IPS DF 6.9 (cell line): ENCODE measurements at regions not wholly inside any gene's neighbourhood (a gene's known extent, or its start where the extent isn't known, plus 50 kb on each side); places are given as distances from the start of the nearest gene placed in this dataset.
"Not testable (repeated sequence)": the region's sequence is repeated elsewhere in the genome, so short reads cannot be mapped to it uniquely, and the experiment has no call there.

ENCODE experiments used
- DNase-seq: peaks from one replicate; pipeline ENCODE4 v3.0.0-alpha.2; 2013; ENCODE audit warnings: low read depth, low spot score
- H3K27ac ChIP-seq: one replicate; pipeline ENCODE4 v1.5.1; 2013; ENCODE audit warnings: low read length, control low read depth
- H3K27me3 ChIP-seq: 2 replicates; pipeline ENCODE4 v1.6.1; 2013; ENCODE audit warnings: mild to moderate bottlenecking, low read length; ENCODE audit not compliant: control insufficient read depth, insufficient read depth
- H3K36me3 ChIP-seq: 2 replicates; pipeline ENCODE4 v1.6.1; 2013; ENCODE audit warnings: low read length; ENCODE audit not compliant: control insufficient read depth, insufficient read depth
- H3K4me1 ChIP-seq: 2 replicates; pipeline ENCODE4 v1.6.1; 2013; ENCODE audit warnings: low read length; ENCODE audit not compliant: control insufficient read depth, insufficient read depth
- H3K4me3 ChIP-seq: 2 replicates; pipeline ENCODE4 v1.5.1; 2013; ENCODE audit warnings: mild to moderate bottlenecking, low read length
- H3K9me3 ChIP-seq: 2 replicates; pipeline ENCODE4 v1.6.1; 2013; ENCODE audit warnings: low read length, inconsistent platforms; ENCODE audit not compliant: control insufficient read depth, insufficient read depth
- WGBS: extraction: QIAGEN DNeasy Blood & Tissue Kit; methylation state at CpG from one replicate; pipeline ENCODE4 v1.1.7; 2013; ENCODE audit warnings: mixed read lengths, missing lambda C conversion rate; ENCODE audit not compliant: insufficient read length, insufficient coverage; 5-methylcytosine and 5-hydroxymethylcytosine counted together

DNA sequence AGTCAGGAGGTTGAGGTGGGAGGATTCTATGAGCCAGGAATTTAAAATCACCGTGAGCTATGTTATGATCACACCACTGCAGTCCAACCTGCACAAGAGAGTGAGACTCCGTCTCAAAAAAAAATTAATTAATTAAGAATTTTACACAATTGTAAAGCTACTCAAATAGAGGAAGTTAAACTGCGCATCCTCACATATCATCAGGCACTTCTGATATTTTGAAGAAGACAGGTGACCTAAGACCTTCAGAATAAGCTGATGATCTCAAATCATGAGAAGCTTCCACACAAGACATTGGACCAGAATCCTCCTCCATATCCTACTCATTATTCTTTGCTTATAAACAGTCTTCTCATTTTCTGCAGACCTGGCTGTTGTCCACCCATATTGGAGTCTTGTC, 800.9 kb downstream of the TMEM121 start:
- Histone ChIP-seq H3K27ac (no peak overlapping the region), H3K4me3 (no peak overlapping the region), H3K27me3 (no peaks in the 10 kb centered on the region), H3K9me3 (peaks cover 11% of the 10 kb centered on the region), H3K36me3 (no peaks in the 10 kb centered on the region), H3K4me1 (no peaks in the 10 kb centered on the region)
- no peak for DNase-seq
- no CpG with 5 or more reads among the region's 3 CpGs for WGBS

DNA sequence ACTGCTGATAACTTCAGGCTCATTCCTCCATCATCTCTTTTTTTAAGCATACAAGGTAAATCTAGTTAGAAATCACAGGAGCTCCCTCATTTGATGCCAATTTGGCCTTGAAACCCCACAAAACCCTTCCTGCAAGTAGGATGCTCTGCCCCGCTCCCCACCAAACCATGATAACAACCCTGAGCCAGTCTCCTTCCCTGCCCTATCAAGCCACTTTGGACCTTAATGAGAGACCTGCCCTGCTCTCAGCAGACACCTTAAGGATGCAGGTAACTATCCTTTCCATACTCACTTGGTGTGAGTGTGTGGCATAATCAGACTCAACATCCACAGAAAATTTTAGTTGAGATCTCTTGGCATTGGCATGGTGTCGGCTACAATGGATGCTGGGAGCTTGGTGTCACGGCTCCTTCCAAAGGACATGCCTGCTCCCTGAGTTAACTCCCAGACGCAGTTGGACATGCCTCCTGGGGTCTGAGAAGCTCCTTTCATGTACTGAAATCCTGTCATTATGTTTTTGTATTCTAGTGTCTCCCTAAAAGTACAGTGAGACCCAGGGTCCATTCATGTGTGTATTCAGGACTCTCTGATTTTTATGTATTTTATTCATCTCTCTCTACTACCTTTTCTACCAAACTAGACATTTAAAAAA, 801.4 kb downstream of the TMEM121 start:
- not testable (repeated sequence) for H3K27ac ChIP-seq, H3K27me3 ChIP-seq, H3K4me1 ChIP-seq, H3K36me3 ChIP-seq, H3K4me3 ChIP-seq, H3K9me3 ChIP-seq, DNase-seq
- WGBS: no CpG with 5 or more reads among the region's 4 CpGs

DNA sequence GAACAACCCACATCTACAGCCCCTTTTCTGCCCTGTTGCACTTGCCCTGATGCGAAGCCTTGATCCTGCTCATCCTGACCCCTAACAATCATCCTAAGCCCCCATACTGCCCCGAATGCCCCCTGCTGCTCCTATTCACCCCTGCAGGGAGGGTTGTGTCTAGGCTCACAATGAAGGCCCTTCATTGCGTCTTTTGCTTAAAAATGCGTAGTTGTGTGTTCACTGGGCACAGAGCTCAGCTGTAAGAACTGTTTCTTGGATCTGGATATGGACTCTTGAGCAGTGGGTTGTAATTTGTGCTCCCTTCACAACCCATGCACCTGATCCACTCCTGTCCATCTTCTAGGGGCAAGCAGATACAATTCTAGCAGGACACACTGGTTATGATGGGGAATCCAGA, 802.9 kb downstream of the TMEM121 start:
- H3K36me3 ChIP-seq, H3K27me3 ChIP-seq, H3K4me3 ChIP-seq, H3K4me1 ChIP-seq, DNase-seq, H3K9me3 ChIP-seq, H3K27ac ChIP-seq: not testable (repeated sequence)
- WGBS: no CpG with 5 or more reads among the region's 4 CpGs

DNA sequence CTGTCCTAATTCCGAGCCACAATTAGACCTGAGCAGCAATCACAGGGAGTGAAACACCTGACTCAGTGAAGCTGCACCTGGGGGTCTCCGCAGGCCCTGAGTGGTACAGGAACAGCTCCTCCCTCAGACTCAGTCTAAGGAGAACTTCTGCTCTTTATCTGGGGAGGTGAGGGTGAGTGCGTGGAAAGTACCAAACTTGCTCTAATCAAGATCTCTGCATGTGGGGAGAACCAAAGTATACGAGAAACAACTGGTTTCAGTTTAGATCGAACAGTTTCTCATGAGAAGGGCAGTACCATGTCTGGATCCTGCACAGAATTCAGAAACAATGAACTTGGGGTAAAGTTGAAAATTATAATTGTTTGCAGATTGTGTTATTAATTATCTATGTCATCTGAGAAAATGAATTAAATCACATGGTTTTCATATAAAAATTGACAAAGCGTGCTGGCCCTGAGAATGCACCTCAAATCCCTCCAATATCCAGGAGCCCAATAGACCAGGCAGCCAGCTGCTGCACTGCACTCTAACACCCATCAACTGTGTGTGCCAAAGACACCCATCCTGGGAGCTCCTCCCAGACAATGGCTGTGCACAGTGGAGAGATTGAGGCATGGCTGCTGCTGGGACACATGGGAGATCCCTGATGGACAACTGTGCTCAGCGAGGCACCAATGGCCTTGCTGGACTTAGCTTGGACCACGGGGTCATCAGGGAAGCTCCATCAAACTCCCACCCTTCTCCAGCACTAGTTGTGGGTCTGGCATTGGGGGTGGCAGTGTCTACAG, 803.8 kb downstream of the TMEM121 start:
- DNase-seq, H3K9me3 ChIP-seq, H3K36me3 ChIP-seq, H3K27me3 ChIP-seq, H3K4me3 ChIP-seq, H3K27ac ChIP-seq, H3K4me1 ChIP-seq: not testable (repeated sequence)
- no CpG with 5 or more reads among the region's 8 CpGs for WGBS

DNA sequence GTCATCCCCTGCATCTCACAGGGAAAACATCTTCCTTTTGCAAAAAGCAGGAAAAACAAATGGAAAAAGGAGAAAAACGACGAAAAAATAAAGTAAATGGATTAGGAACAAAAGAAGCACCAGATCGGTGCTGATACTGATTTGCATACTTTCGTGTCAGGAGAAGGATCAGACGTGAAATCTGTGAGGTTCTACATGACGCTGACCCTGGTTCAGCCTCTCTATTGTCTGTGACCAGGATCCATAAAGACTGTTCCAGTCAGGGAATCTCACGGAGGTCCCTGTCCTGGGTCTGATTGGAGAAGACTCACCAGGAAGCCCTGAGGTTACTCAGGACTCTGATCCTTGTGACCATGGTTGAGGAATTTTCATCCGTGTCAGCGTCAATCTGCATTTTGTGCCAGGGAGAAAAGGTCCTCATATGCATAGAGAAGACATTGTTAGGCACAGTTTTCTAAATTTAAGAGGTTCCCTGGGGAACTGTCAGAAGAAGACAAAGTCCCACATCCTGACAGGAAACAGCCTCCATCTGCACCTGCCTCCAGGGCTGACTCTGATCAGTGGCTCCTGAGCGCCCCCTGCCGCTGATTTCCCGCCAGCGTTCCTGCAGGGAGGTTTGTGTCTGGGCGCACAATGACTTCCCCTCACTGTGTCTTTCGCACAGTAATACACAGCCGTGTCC, 808.2 kb downstream of the TMEM121 start:
- not testable (repeated sequence) for H3K4me1 ChIP-seq, H3K27me3 ChIP-seq, H3K27ac ChIP-seq, H3K9me3 ChIP-seq, H3K36me3 ChIP-seq, DNase-seq, H3K4me3 ChIP-seq
- no CpG with 5 or more reads among the region's 16 CpGs for WGBS

DNA sequence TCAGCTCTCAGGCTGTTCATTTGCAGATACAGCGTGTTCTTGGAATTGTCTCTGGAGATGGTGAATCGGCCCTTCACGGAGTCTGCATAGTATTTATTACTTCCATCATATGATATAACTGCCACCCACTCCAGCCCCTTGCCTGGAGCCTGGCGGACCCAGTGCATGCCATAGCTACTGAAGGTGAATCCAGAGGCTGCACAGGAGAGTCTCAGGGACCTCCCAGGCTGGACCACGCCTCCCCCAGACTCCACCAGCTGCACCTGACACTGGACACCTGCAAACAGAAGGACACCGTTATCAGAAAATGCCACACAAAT, 808.7 kb downstream of the TMEM121 start:
- not testable (repeated sequence) for H3K27ac ChIP-seq, H3K36me3 ChIP-seq, H3K4me3 ChIP-seq, H3K9me3 ChIP-seq, DNase-seq, H3K4me1 ChIP-seq, H3K27me3 ChIP-seq
- WGBS: no CpG with 5 or more reads among the region's 6 CpGs

DNA sequence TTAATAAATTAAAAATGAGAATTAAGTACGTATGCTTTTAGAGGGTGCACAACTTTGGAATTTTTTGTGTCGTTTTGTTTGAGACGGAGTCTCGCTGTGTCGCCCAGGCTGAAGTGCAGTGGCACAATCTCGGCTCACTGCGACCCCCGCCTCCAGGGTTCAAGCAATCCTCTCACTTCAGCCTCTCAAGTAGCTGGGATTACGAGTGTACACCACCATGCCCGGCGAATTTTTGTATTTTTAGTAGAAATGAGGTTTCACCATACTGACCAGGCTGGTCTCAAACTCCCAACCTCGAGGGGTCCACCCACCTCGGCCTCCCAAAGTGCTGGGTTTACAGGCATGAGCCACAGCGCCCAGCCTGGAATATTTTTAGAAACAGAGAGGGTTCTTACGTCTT, 812.4 kb downstream of the TMEM121 start:
- not testable (repeated sequence) for H3K4me3 ChIP-seq, H3K36me3 ChIP-seq, H3K27me3 ChIP-seq, DNase-seq, H3K27ac ChIP-seq, H3K9me3 ChIP-seq, H3K4me1 ChIP-seq
- no CpG with 5 or more reads among the region's 15 CpGs for WGBS

DNA sequence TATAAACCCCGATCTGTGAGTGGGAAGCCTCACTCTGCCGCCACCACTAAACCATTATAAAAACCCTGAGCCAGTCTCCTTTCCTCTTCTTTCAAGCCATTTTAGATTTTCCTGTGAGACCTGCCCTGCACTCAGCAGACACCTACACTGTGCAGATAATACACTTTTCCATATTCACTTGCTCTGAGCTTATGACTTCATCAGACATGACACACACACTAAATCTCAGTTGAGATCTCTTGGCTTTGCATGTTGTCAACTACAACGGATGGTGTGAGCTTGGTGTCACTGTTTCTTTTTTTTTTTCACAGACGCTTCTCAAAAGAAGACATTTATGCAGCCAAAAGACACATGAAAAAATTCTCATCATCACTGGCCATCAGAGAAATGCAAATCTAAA, 814.3 kb downstream of the TMEM121 start:
- not testable (repeated sequence) for DNase-seq, H3K27me3 ChIP-seq
- no CpG with 5 or more reads among the region's 4 CpGs for WGBS

DNA sequence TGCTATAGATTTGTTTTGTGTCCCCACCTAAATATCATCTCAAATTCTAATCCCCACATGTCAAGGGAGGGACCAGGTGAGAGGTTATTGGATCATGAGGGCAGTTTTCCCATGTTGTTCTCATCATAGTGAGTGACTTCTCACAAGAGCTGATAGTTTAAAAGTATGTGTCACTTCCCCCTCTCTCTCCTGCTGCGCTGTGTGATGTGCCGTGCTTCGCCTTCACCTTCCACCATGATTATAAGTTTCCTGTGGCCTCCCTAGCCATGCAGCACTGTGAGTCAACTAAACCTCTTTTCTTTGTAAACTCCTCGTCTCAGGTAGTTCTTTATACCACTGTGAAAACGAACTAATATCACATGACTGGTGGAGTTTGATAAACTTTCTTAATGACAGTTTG, 814.8 kb downstream of the TMEM121 start:
- not testable (repeated sequence) for H3K4me3 ChIP-seq, H3K27ac ChIP-seq, H3K4me1 ChIP-seq, DNase-seq, H3K27me3 ChIP-seq, H3K9me3 ChIP-seq, H3K36me3 ChIP-seq
- WGBS: no CpG with 5 or more reads among the region's 5 CpGs

More for the DNA sequence above, 814.3 kb downstream of the TMEM121 start:
- H3K27ac ChIP-seq, H3K4me3 ChIP-seq, H3K36me3 ChIP-seq, H3K9me3 ChIP-seq, H3K4me1 ChIP-seq: not testable (repeated sequence)

DNA sequence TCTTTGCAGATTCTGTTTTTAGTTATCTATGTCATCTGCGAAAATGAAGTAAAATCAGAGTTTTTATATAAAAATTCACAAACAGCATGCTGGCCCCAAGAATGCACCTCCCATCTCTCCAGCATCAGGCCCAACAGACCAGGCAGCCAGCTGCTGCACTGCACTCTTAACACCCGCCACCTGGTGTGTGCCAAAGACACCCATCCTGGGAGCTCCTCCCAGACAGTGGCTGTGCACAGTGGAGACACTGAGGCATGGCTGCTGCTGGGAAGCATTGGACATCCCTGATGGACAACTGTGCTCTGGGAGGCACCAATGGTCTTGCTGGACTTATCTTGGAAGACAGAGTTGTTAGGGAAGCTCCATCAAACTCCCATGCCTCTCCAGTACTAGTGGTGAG, 817.2 kb downstream of the TMEM121 start:
- no peaks in the 10 kb centered on the region for H3K27me3 ChIP-seq
- H3K9me3 ChIP-seq: peaks cover 27% of the 10 kb centered on the region
- H3K4me1 ChIP-seq: no peaks in the 10 kb centered on the region
- WGBS: no CpG with 5 or more reads among the region's 2 CpGs
- no peak overlapping the region for H3K27ac ChIP-seq
- H3K4me3 ChIP-seq: no peak overlapping the region
- no peak for DNase-seq
- no peaks in the 10 kb centered on the region for H3K36me3 ChIP-seq
